GM18498 (cell line): ENCODE measurements at regions not wholly inside any gene's neighbourhood (a gene's known extent, or its start where the extent isn't known, plus 50 kb on each side); places are given as distances from the start of the nearest gene placed in this dataset.

Source experiments
- ATAC-seq: cut with Tn5 transposase; IDR thresholded peaks from one replicate; pipeline ENCODE4 v1.9.1; 2021; ENCODE audit warnings: mild to moderate bottlenecking, moderate library complexity; ENCODE audit not compliant: unreplicated experiment

GRCh38 chr18:56188529-56189275 lies 449.7 kb downstream of the TXNL1 start:
- ATAC-seq, result no peak

DNA sequence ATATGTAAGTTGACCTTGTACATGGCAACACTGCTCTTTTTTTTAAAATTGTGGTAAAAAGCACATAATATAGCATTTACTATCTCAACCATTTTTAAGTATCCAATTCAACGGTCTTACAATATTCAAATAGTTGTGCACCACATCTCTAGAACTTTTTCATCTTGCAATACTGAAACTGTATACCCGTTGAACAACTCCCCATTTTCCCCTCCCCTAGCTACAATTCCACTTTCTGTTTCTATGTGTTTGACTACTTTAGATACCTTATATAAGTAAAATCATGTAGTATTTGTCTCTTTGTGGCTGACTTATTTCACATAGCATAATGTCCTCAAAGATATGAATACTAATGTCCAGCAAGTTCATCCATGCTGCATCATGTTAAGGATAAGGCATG lies 452.1 kb downstream of the TXNL1 start:
- ATAC-seq, result no peak

- no peak for ATAC-seq
Observed at GRCh38 chr18:56185126-56185525, 453.3 kb downstream of the TXNL1 start.

GRCh38 chr18:56176751-56177150 lies 461.6 kb downstream of the TXNL1 start:
- no peak for ATAC-seq

DNA sequence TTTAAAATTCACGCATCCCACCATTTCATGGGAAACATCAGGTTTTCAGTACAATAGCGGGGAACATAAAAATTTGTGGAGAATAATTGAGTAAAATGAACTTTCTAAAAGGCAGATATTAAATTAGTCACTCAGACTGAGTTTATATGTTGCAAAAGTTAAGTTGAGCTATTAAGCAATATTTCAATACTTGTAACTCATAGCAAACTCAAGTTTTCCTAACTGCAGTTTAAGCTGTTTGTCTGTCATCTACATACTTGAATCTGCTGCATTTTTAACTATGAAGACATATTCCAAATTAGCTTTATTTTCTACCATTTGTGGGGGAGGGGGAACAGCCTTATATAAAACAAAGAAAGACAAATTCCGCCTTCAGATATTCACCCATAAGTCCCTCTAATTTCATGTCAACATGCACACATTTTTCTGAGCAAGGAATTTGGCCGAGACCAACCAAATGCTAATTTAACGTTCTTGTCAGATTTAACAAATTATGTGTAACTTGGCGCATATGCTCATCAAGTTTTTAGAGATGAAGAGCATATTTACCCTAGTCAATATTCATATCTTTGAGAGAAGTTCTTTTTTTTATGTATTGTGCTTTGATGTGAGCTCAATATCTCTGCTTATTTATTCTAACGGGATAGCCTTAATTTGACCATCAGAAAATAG lies 462.9 kb downstream of the TXNL1 start:
- ATAC-seq, result no peak

DNA sequence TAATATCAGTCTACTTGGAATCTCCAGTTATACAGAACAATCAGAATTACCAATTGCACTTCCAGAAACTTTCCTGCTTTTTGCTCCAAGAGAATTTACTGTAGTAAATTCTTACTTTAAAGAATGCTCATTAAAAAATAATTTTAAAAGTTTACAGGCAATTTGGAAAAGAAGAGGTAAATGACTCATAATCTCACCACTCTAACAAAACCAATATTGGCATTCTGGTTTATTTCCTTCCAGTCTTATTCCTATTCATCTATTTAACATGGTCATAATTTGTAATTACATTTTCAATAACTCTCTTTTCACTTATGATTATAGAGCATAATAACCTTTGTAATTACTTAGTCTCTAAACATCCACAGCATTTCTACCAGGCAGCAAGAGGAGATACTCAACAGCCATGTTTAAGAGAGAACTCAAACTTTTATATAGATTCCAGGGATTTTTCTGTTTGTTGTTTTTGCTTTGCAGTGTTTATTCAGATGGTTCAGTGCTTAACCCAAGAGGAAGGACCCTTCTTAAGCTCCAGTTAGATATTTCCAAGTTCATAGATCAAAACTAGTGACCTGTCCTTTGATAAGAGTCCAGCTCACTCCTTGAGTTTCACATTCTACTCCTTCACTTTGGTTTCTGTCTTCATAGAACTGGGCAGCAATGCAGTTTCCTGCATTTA lies 464.7 kb downstream of the TXNL1 start:
- ATAC-seq, result no peak

- no peak for ATAC-seq
Observed at GRCh38 chr18:56172527-56172926, 465.9 kb downstream of the TXNL1 start.

DNA sequence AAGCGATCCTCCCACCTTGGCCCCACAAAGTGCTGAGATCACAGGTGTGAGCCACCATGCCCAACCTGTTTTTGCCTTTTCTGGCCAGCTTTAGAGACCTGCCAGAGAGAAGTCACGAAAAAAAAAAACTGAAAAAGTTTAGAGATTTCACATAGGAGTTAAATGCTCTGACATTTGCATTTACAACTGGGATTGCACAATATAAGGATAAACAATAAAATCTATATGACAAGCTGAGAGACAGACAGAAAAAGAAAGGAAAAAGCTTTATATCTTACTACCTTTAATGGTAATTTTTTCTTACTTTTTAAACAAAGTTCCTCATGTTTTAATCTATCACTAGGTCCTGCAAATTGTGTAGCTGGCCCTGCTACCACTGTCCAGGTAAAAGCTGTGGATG lies 466.5 kb downstream of the TXNL1 start:
- no peak for ATAC-seq

DNA sequence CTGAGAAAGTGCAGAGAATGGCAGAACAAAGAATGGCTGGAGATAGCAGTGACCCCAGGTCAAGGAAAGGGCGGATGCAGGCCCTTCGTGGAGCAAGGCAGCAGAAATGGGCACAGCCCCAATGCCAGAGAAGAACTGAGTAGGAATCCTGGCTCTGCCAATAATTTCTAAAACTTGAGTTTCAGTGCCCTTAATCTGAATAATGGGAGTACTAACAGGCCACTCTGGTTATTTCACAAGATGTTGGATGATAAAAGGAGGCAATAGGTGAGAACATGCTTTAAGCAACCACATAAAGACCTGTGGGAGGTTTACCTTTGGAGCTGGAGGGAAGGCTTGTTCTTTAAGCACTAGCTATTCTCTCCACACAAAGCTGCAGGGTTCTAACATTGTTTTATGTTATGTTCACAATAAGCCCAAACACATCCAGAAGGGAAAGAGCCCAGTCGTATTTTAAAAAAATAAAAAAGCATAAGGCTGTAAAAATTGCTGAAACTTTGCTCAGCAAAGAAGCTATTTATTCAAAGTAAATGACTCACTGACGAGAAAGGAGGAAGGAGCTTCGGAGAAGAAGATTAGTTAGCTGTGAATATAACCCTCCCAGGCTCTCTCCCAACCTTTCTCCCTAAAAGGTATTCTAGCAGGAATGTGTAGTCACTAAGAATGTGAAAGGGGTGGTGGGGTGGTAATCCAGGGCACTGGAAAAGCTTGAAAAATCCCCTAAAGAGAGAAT lies 470.2 kb downstream of the TXNL1 start:
- ATAC-seq, result no peak

DNA sequence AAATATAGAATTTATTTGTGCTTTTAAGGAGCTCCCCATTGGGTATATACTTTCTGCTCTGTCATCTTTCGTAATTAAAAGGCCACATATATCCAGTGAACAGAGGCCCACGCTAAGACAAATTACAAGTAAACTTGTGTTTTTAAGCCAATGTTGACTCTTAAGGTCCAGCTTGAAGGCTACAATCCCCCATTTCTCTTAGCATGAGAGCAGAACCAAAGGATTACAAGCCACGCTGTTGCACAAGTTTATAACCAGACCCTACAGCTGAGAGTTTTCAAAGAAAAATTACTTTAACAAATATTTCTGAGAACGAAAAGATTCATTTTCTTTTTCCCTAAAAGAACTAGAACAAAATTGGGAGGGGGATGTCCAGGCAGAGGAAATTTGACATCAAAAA lies 471.0 kb downstream of the TXNL1 start:
- no peak for ATAC-seq

DNA sequence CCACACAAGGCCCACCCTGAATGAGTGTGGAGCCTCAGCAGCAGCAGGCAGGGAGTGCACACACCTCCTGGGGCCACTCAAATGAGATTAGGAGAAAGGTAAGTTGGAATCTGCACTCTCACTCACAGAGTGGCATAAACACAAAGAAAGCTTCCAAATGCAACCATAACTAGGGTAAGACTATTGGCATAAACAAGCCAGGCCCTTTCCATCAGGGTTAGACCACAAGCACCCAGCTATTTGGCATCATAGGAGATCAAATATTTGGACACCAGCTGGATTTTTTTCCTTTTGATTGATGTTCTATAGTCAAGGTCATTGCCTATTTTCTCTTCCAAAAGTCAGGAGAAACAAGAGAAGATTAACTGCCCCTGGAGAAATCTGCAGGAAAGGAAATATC lies 471.5 kb downstream of the TXNL1 start:
- ATAC-seq, result no peak

DNA sequence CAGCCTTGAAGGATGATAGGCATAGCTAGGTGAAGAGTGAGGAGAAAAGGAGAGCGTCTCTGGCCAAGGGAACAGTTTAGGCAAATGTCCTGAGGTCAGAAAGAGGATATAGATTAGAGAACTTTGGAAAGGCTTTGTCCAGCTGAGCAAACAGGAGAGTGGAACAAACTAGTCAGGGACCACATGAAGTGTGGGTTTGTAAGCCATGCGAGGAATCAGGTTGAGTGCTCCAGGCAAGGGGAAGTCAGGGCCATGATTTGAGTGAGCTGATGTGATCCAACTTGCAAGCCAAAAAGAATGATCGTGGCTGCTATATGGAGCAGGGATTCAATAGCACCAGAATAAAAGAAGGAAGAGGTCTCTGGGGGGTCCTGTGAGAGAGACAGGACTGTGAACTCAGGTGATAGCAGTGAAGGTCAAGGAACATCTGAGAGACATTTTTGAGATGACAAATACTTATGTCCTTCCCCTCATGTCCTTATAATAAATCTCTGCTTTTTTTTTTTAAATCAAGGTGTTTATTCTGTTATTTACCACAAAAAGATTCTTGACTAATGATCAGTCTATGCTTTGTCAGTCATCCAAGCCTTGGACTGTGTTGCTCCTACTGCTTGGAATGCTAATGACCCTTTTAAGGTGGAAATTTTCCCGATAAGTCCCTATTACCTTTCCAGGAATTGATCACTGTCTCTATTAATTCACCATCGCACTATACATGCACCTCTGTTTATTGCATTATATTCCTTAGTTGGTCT lies 472.6 kb downstream of the TXNL1 start:
- ATAC-seq, result no peak

DNA sequence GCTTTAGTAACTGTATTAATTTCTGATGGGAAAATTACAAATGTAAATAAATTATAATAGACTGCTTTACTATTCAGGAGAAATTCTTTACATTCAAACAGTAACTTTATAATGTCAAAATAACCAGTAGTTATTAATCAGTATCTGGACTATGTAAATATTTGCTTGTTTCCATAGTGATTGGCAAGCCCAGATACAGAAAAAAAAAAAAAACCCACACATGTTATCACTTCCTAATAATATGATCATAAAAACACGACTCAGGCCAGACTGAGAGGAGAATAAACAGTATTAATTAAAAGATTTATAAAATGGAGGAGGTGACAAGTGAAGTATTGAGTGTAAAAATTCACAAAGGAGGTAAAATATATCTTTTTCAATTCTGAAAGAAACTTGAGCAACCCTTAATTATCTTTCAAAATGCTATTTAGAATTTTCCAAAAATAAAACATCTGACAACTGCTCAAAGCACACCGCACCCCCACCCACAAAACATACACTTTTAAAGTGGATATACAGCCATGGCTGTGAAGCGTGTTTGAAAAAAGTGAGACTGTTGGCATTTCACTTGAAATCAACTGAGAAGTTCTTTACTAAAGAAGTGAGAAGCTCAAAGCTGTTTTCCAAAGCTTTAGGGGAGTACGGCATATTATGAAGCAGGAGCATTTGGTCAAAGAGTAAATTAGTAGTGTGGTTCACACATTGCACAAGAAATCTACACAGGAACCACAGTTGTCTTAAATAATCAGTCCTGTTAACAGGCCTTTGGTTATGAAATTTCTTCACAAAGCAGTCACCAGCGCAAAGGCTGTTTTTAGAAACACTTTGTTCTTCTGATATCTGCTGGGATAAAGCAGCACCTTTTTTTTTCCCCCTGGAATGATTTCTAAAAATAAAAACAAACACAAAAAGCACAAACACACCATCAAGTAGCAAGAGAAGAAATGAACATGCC lies 475.8 kb downstream of the TXNL1 start:
- ATAC-seq, result no peak

GRCh38 chr18:56161566-56162260 lies 476.7 kb downstream of the TXNL1 start:
- no peak for ATAC-seq

DNA sequence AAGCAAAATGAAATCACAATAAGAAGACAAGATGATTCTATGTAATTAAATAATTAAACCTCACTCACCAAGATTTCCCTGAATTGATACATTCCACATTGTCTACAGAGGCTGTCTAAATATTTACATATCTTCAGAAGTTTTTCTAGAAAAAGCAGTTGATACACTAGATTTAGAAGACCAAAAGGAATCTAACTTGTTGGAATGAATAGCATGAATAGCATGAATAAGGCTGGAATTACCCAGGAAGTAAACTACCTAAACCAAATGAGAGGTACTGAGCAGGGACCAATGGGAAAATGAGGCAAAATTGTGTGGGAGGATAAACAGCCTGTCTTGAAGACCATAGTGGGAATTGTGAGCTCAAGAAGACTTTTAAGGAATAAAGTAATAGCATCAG lies 479.7 kb downstream of the TXNL1 start:
- ATAC-seq, result no peak

DNA sequence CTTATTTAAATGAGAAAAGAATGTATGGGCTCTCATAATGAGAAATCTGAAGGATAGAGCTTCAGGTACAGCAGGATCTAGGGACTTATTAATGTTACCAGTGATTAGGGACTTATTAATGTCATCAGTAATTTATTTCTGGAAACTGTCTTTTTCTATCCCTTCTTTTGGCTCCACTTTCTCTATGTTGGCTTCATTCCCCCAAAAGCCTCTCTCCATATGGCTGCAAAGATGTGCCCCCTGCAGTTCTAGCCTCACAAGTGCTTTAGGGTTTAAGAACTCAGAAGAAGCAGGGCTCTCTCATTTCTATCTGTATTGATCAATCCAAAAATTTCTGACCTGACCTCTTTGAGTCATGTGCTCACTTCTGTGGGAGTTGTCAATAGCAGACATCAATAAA lies 480.9 kb downstream of the TXNL1 start:
- no peak for ATAC-seq

GRCh38 chr18:56152551-56153310 lies 485.7 kb downstream of the TXNL1 start:
- no peak for ATAC-seq

DNA sequence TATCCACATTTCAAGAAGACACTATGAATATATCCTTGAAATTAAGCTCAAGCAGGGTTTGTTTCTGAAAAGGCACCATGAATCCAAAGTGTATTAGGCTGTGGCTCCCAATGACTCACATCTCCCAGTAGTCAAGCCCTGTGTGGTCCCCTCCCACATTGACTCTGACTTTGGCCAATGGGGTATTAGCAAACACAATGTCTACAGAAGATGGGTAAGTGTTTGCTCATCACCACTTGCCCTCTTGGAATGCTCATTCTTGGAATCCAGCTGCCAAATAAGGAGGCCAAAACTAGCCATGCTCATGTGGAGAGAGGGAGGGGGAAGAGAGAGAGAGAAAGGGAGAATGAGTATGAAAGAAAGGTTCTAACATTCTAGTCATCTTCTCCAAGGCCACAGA lies 490.0 kb downstream of the TXNL1 start:
- no peak for ATAC-seq
